Keratinocyte (primary cell): ENCODE measurements at regions not wholly inside any gene's neighbourhood (a gene's known extent, or its start where the extent isn't known, plus 50 kb on each side); places are given as distances from the start of the nearest gene placed in this dataset.

ENCODE experiments used
- DNase-seq: peaks from one replicate; pipeline ENCODE4 v3.0.0-alpha.2; 2011; ENCODE audit warnings: low read depth, missing footprints, low spot score
- FAIRE-seq: peaks from 2 replicates; lab custom pipeline; 2011; peaks lifted over from hg19 to GRCh38; lab: Jason Lieb, UNC
- H2AFZ ChIP-seq: 2 replicates; pipeline ENCODE4 v1.6.0; 2012; ENCODE audit warnings: low read length, control low read depth, inconsistent platforms; ENCODE audit not compliant: control insufficient read depth
- H3K27ac ChIP-seq: 2 replicates; pipeline ENCODE4 v1.5.1; 2011; ENCODE audit warnings: low read length; ENCODE audit not compliant: control insufficient read depth, insufficient read depth
- H3K27me3 ChIP-seq: 3 replicates; pipeline ENCODE4 v1.6.0; 2011; ENCODE audit warnings: low read length; ENCODE audit not compliant: control insufficient read depth, insufficient read depth; ENCODE audit errors: extremely low read depth
- H3K36me3 ChIP-seq, 2 experiments: 2 replicates in 1 of 2; 3 replicates in 1 of 2; pipeline ENCODE4 v1.5.1; 2011; ENCODE audit warnings: low read length in 2 of 2, mild to moderate bottlenecking in 1 of 2; ENCODE audit not compliant: control insufficient read depth in 2 of 2, insufficient read depth in 2 of 2; ENCODE audit errors: extremely low read depth in 1 of 2
- H3K4me1 ChIP-seq: 3 replicates; pipeline ENCODE4 v1.5.1; 2011; ENCODE audit warnings: low read length; ENCODE audit not compliant: control insufficient read depth, insufficient read depth; ENCODE audit errors: extremely low read depth
- H3K4me2 ChIP-seq: 3 replicates; pipeline ENCODE4 v1.6.0; 2011; ENCODE audit warnings: low read depth, low read length; ENCODE audit not compliant: control insufficient read depth, insufficient read depth; ENCODE audit errors: extremely low read depth
- H3K4me3 ChIP-seq, 3 experiments: fragments of 200-600 bp in 1 of 3; sonication (generic) in 1 of 3; 2 replicates in 2 of 3; 3 replicates in 1 of 3; pipeline ENCODE4 v1.5.1; 2011 to 2016; ENCODE audit warnings: low read length in 3 of 3, mild to moderate bottlenecking in 3 of 3, control low read depth in 2 of 3, inconsistent platforms in 1 of 3, low read depth in 1 of 3, mixed read lengths in 1 of 3, mixed run types in 1 of 3, moderate library complexity in 1 of 3; ENCODE audit not compliant: control insufficient read depth in 2 of 3, insufficient read depth in 2 of 3; ENCODE audit errors: extremely low read depth in 1 of 3
- H3K79me2 ChIP-seq: 2 replicates; pipeline ENCODE4 v1.6.0; 2012; ENCODE audit warnings: low read length; ENCODE audit not compliant: control insufficient read depth, insufficient read depth
- H3K9ac ChIP-seq: 3 replicates; pipeline ENCODE4 v1.6.0; 2011; ENCODE audit warnings: low read length; ENCODE audit not compliant: control insufficient read depth, insufficient read depth; ENCODE audit errors: extremely low read depth
- H3K9me1 ChIP-seq: 3 replicates; pipeline ENCODE4 v1.6.0; 2011; ENCODE audit warnings: low read length; ENCODE audit not compliant: control insufficient read depth, insufficient read depth; ENCODE audit errors: extremely low read depth
- H3K9me3 ChIP-seq: 2 replicates; pipeline ENCODE4 v1.5.1; 2012; ENCODE audit warnings: low read depth, low read length; ENCODE audit not compliant: control insufficient read depth
- H4K20me1 ChIP-seq: 3 replicates; pipeline ENCODE4 v1.6.0; 2011; ENCODE audit warnings: low read length; ENCODE audit not compliant: control insufficient read depth, insufficient read depth; ENCODE audit errors: extremely low read depth
- EZH2 ChIP-seq: IDR thresholded peaks from one replicate; pipeline ENCODE4 v1.6.1; 2012; ENCODE audit warnings: inconsistent platforms, mild to moderate bottlenecking, low read length, moderate library complexity
- dilution Hi-C: fragments of 300-500 bp; cut with MboI; formaldehyde crosslinking; loops from one replicate; pipeline ENCODE4 v1.7.0; 2020; ENCODE audit warnings: low sequenced_read_pairs; ENCODE audit not compliant: extremely low pct_ligation_motif_present
- TF ChIP-seq, protein P1 (sequence below), 3 experiments: IDR thresholded peaks in 1 of 3; conservative IDR thresholded peaks in 1 of 3; optimal IDR thresholded peaks in 1 of 3; 2 replicates in 2 of 3; 3 replicates in 1 of 3; pipeline versions ENCODE3 to v1.5.1; 2011; ENCODE audit warnings: low read length in 3 of 3, mild to moderate bottlenecking in 3 of 3, moderate library complexity in 2 of 3, control low read depth in 1 of 3, inconsistent platforms in 1 of 3; ENCODE audit not compliant: insufficient read depth in 2 of 3; ENCODE audit errors: extremely low read depth in 1 of 3

DNA sequence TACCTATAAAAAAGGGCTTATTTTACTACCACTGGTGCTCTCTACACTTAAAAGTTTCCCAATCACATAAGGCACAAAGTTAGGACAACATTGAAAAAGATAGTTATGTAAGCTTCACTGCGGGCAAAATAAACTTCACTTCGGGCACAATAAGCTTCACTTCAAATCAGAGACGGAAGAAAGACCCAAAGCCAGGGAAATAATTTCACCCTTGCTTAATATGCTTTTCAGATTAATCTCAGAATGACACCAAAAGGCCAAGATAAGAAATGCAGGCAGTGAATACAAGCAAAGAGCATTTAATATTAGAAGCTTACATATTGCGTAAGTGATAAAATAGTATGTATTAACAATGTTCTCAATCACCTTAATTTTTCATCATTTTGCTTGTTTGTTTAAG is 444.2 kb downstream of the SETD4 start:
- FAIRE-seq (no peak), DNase-seq (no peak)
- Histone ChIP-seq H3K36me3 (no peaks in the 10 kb centered on the region), H3K4me2 (no peak overlapping the region), H3K4me1 (peaks cover 31% of the 10 kb centered on the region), H3K27ac (no peak overlapping the region), H3K4me3 (no peak overlapping the region), H4K20me1 (no peaks in the 10 kb centered on the region), H3K9me3 (peaks cover 3% of the 10 kb centered on the region), H3K9ac (no peak overlapping the region), H3K9me1 (no peaks in the 10 kb centered on the region), H3K27me3 (no peaks in the 10 kb centered on the region), H2AFZ (peak overlapping the region; percentile 42), H3K79me2 (no peaks in the 10 kb centered on the region)
- TF ChIP-seq EZH2, result no peak
- TF ChIP-seq, protein P1, sequence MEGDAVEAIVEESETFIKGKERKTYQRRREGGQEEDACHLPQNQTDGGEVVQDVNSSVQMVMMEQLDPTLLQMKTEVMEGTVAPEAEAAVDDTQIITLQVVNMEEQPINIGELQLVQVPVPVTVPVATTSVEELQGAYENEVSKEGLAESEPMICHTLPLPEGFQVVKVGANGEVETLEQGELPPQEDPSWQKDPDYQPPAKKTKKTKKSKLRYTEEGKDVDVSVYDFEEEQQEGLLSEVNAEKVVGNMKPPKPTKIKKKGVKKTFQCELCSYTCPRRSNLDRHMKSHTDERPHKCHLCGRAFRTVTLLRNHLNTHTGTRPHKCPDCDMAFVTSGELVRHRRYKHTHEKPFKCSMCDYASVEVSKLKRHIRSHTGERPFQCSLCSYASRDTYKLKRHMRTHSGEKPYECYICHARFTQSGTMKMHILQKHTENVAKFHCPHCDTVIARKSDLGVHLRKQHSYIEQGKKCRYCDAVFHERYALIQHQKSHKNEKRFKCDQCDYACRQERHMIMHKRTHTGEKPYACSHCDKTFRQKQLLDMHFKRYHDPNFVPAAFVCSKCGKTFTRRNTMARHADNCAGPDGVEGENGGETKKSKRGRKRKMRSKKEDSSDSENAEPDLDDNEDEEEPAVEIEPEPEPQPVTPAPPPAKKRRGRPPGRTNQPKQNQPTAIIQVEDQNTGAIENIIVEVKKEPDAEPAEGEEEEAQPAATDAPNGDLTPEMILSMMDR (optimal IDR thresholded peaks at IDR 0.05 in 1 of 3, IDR thresholded peaks at IDR 0.05 in 1 of 3, conservative IDR thresholded peaks at IDR 0.05 in 1 of 3; ENCODE audit: extremely low read depth in 1 of 3, insufficient read depth in 2 of 3, low read length in 3 of 3), result peak in 1 of 3 experiments; percentile 45
- dilution Hi-C loops, result no loop called here

DNA sequence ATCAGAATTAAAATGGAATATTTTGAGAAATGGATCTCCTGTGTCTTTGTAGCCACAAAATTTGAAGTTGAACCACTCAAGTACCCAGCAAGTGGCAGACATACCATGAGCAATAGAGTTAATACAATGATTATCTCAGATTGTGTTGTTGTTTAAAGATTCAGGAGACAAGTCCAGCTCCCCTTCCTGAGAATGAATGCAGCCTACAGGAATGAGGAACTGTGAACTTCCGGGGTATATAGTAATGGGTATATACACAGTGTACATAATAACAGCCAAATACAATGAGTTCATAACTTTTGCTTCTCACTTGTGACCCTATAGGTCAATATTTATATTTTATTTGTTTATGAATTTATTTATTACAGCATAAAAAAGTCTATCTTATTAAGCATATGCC is 445.0 kb downstream of the SETD4 start:
- Histone ChIP-seq H3K4me1 (peaks cover 33% of the 10 kb centered on the region), H3K36me3 (no peaks in the 10 kb centered on the region), H3K79me2 (no peaks in the 10 kb centered on the region), H3K27me3 (no peaks in the 10 kb centered on the region), H3K9me1 (no peaks in the 10 kb centered on the region), H3K4me3 (no peak overlapping the region), H3K9ac (no peak overlapping the region), H4K20me1 (no peaks in the 10 kb centered on the region), H3K4me2 (no peak overlapping the region), H3K27ac (no peak overlapping the region), H2AFZ (no peak overlapping the region), H3K9me3 (peaks cover 3% of the 10 kb centered on the region)
- FAIRE-seq, result no peak
- DNase-seq, result no peak
- dilution Hi-C loops, result no loop called here
- TF ChIP-seq, protein P1 (optimal IDR thresholded peaks at IDR 0.05 in 1 of 3, IDR thresholded peaks at IDR 0.05 in 1 of 3, conservative IDR thresholded peaks at IDR 0.05 in 1 of 3; ENCODE audit: extremely low read depth in 1 of 3, insufficient read depth in 2 of 3, low read length in 3 of 3), result no peak
- no peak for TF ChIP-seq EZH2
